Activated CD8-positive, alpha-beta memory T cell treated with anti-CD3 and anti-CD28 coated beads, Interleukin-2, amount 50 U/mL, for 4 hours (primary cell): ENCODE measurements at regions not wholly inside any gene's neighbourhood (a gene's known extent, or its start where the extent isn't known, plus 50 kb on each side); places are given as distances from the start of the nearest gene placed in this dataset.

ENCODE experiments used
- DNase-seq: peaks from one replicate; pipeline ENCODE4 v3.0.0-alpha.2; 2020

GRCh38 chr13:50365408-50366391 is 350.5 kb downstream of the KCNRG start:
- peak; percentile 22 for DNase-seq

- no peak for DNase-seq
Observed at GRCh38 chr13:50366488-50367174, 351.4 kb downstream of the KCNRG start.

GRCh38 chr13:50369646-50370045 is 354.4 kb downstream of the KCNRG start:
- no peak for DNase-seq

- no peak for DNase-seq
Observed at GRCh38 chr13:50370303-50370950, 355.2 kb downstream of the KCNRG start.

- no peak for DNase-seq
Observed at GRCh38 chr13:50374517-50374916, 359.3 kb downstream of the KCNRG start.

- DNase-seq = no peak
Observed at GRCh38 chr13:50375792-50376191, 360.5 kb downstream of the KCNRG start.

- no peak for DNase-seq
Observed at GRCh38 chr13:50376895-50377575, 361.8 kb downstream of the KCNRG start.

- DNase-seq = no peak
Observed at GRCh38 chr13:50377726-50378270, 362.6 kb downstream of the KCNRG start.

- no peak for DNase-seq
Observed at GRCh38 chr13:50378509-50379044, 363.3 kb downstream of the KCNRG start.

- no peak for DNase-seq
Observed at GRCh38 chr13:50379584-50379983, 364.3 kb downstream of the KCNRG start.

- no peak for DNase-seq
Observed at GRCh38 chr13:50380905-50381304, 365.7 kb downstream of the KCNRG start.

GRCh38 chr13:50382511-50382910 is 367.3 kb downstream of the KCNRG start:
- no peak for DNase-seq

- DNase-seq = no peak
Observed at GRCh38 chr13:50382951-50383350, 367.7 kb downstream of the KCNRG start.

- DNase-seq = no peak
Observed at GRCh38 chr13:50384724-50385123, 369.5 kb downstream of the KCNRG start.

GRCh38 chr13:50386541-50387050 is 371.4 kb downstream of the KCNRG start:
- DNase-seq = no peak

- peak; percentile 30 for DNase-seq
Observed at GRCh38 chr13:50387051-50387581, 371.9 kb downstream of the KCNRG start.

GRCh38 chr13:50388481-50388880 is 373.2 kb downstream of the KCNRG start:
- no peak for DNase-seq

GRCh38 chr13:50389726-50390125 is 374.5 kb downstream of the KCNRG start:
- no peak for DNase-seq

GRCh38 chr13:50390503-50391248 is 375.4 kb downstream of the KCNRG start:
- no peak for DNase-seq

- DNase-seq = no peak
Observed at GRCh38 chr13:50392977-50393376, 377.7 kb downstream of the KCNRG start.

GRCh38 chr13:50393628-50394027 is 378.4 kb downstream of the KCNRG start:
- no peak for DNase-seq
